Heart left ventricle (tissue), 16 donors: ENCODE measurements at regions not wholly inside any gene's neighbourhood (a gene's known extent, or its start where the extent isn't known, plus 50 kb on each side); places are given as distances from the start of the nearest gene placed in this dataset.
A peak's percentile ranks its signal among the peaks of the same experiment; 100 is the strongest.

Source experiments
- ATAC-seq, 4 donors: fragments of 200-7000 bp; cut with Tn5 transposase; one replicate each; pipeline ENCODE4 v1.9.1; 2020 to 2022; ENCODE audit warnings: moderate library complexity in 4 of 4, mild to moderate bottlenecking in 3 of 4, moderate number of reproducible peaks in 1 of 4
- DNase-seq, 5 donors: peaks; one replicate each; pipeline ENCODE4 v3.0.0-alpha.2; 2020
- H3K27ac ChIP-seq, 12 donors: fragments of 200-600 bp; sonication (generic) in 4 of 12; one replicate each; pipeline versions ENCODE4 v1.5.0 to v1.8.0; 2016 to 2022; ENCODE audit warnings: mild to moderate bottlenecking in 2 of 12
- H3K27me3 ChIP-seq, 9 donors: fragments of 200-600 bp; sonication (generic) in 2 of 9; one replicate each; pipeline versions ENCODE4 v1.5.1 to v1.8.0; 2016 to 2022; ENCODE audit warnings: mild to moderate bottlenecking in 3 of 9
- H3K36me3 ChIP-seq, 9 donors: fragments of 200-600 bp; sonication (generic) in 2 of 9; one replicate each; pipeline versions ENCODE4 v1.5.0 to v1.8.0; 2018 to 2022; ENCODE audit warnings: mild to moderate bottlenecking in 2 of 9
- H3K4me1 ChIP-seq, 12 donors: fragments of 200-600 bp; sonication (generic) in 4 of 12; one replicate each; pipeline versions ENCODE4 v1.5.0 to v1.8.0; 2016 to 2022; ENCODE audit warnings: mild to moderate bottlenecking in 3 of 12
- H3K4me3 ChIP-seq, 12 donors: fragments of 200-600 bp; sonication (generic) in 4 of 12; one replicate each; pipeline versions ENCODE4 v1.5.0 to v1.8.0; 2017 to 2022; ENCODE audit warnings: mild to moderate bottlenecking in 9 of 12, moderate library complexity in 4 of 12
- H3K9me3 ChIP-seq, 12 donors: fragments of 200-600 bp; sonication (generic) in 4 of 12; one replicate each; pipeline versions ENCODE4 v1.5.0 to v1.8.0; 2016 to 2022; ENCODE audit warnings: mild to moderate bottlenecking in 1 of 12
- CTCF ChIP-seq, 12 donors: fragments of 200-600 bp; sonication (generic) in 4 of 12; IDR thresholded peaks; one replicate each; pipeline versions ENCODE4 v1.5.0 to v1.8.0; 2018 to 2022; ENCODE audit warnings: antibody characterized with exemption in 12 of 12, mild to moderate bottlenecking in 5 of 12
- POLR2A ChIP-seq, 2 donors: fragments of 450-650 bp; IDR thresholded peaks; one replicate each; pipeline ENCODE4 v1.6.1; 2017; ENCODE audit warnings: antibody characterized with exemption in 2 of 2, mild to moderate bottlenecking in 2 of 2, moderate library complexity in 2 of 2
- WGBS, 4 donors: extraction: QIAGEN DNeasy Blood & Tissue Kit in 2 of 4; methylation state at CpG; one replicate each; pipeline versions ENCODE4 v1.1.5 to v1.1.7; 2013 to 2018; 5-methylcytosine and 5-hydroxymethylcytosine counted together
- intact Hi-C, 10 donors: fragments of 100-400 bp; cut with DNase I; formaldehyde crosslinking; loops; one replicate each; pipeline versions ENCODE4 v1.11.1 to v1.14.2; 2022
- donor health status: ischemic (EF 13 %, LVEDD 7.1; RV severe dilation, severe dysfunction).
- donor health status: healthy with polysubstance abuse.
- donor health status: DM: no; HTN: yes; CAD: no.
- donor health status: DM: no; HTN: no; CAD: no.
- donor health status: ischemic (EF 25% LVEDD 6.9; RV normal size, moderate dysfunction).
- donor health status: ischemic (EF 25% LVEDD 5.7; RV mildly dilated, moderate dysfunction).
- donor health status: healthy.
- donor health status: DM: yes; HTN: yes; CAD: no.
- donor health status: ischemic (EF 35%, LVEDD 5.7; RV mildly dilated, moderate dysfunction).
- donor health status: nonischemic (EF 11% LVEDD 7.7; RV severe dilation, severe dysfunction).
- donor health status: DM: yes; HTN: yes; CAD: no.
- donor health status: PGD.
- donor health status: ischemic (EF 29% LVEDD 5.4; RV normal size, mild dysfunction).
- donor health status: nonischemic (EF 23%, LVEDD 6.1; RV moderate dilation, normal function).

- 66 to 77% (median 71%) methylated on average over 2 of the region's 2 CpGs for WGBS, 4 donors
- H3K4me1 ChIP-seq, result no peaks in the 10 kb centered on the region
- no peak overlapping the region for H3K4me3 ChIP-seq
- no peaks in the 10 kb centered on the region for H3K36me3 ChIP-seq
- DNase-seq (no peak), ATAC-seq (no peak)
- intact Hi-C loops, result no loop called here
- no peak for TF ChIP-seq CTCF (IDR thresholded peaks at IDR 0.05)
- no peak for TF ChIP-seq POLR2A (IDR thresholded peaks at IDR 0.05)
- no peaks in the 10 kb centered on the region for H3K27me3 ChIP-seq
- H3K9me3 ChIP-seq, result peaks cover 0 to 6% (median under 1%) of the 10 kb centered on the region in 12 donors
- no peak overlapping the region for H3K27ac ChIP-seq
Measured at GRCh38 chr14:61139006-61139599, 142.0 kb downstream of the TMEM30B start.

- WGBS, 4 donors, result 54 to 68% (median 64%) methylated on average over 6 of the region's 6 CpGs
- intact Hi-C loops, result no loop called here
- Histone ChIP-seq H3K36me3 (no peaks in the 10 kb centered on the region), H3K4me3 (no peak overlapping the region), H3K27ac (no peak overlapping the region), H3K4me1 (no peaks in the 10 kb centered on the region), H3K27me3 (no peaks in the 10 kb centered on the region), H3K9me3 (no peaks in the 10 kb centered on the region)
- DNase-seq (no peak), ATAC-seq (no peak)
- TF ChIP-seq CTCF (IDR thresholded peaks at IDR 0.05), result no peak
- no peak for TF ChIP-seq POLR2A (IDR thresholded peaks at IDR 0.05)
Measured at GRCh38 chr14:61132894-61133293, 148.2 kb downstream of the TMEM30B start.

DNA sequence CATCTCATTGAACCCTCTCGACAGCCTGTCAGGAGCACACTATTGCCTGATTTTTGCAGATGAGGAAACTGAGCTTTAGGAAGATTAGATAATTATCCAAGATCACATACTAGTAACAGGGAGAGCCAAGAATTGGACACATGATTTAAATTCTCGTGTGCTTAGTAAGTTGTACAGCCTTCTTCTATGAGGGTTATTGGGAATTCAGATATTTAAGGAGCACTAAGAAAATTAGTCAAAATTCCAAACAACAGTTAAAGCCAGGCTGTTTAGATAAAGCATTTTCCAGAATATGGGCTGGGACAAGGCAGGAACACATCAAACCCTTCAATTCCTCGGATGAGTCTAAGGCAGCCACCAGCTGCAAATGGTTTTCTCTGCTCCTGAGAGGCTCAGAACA is 148.8 kb downstream of the TMEM30B start:
- H3K27ac ChIP-seq, result no peak overlapping the region
- no peak overlapping the region for H3K4me3 ChIP-seq
- ATAC-seq (no peak), DNase-seq (no peak)
- intact Hi-C loops, result no loop called here
- 74 to 85% (median 80%) methylated on average over 3 of the region's 3 CpGs for WGBS, 4 donors
- H3K4me1 ChIP-seq, result no peaks in the 10 kb centered on the region
- no peak for TF ChIP-seq POLR2A (IDR thresholded peaks at IDR 0.05)
- no peak for TF ChIP-seq CTCF (IDR thresholded peaks at IDR 0.05)
- no peaks in the 10 kb centered on the region for H3K27me3 ChIP-seq
- H3K36me3 ChIP-seq, result no peaks in the 10 kb centered on the region
- H3K9me3 ChIP-seq, result no peaks in the 10 kb centered on the region

DNA sequence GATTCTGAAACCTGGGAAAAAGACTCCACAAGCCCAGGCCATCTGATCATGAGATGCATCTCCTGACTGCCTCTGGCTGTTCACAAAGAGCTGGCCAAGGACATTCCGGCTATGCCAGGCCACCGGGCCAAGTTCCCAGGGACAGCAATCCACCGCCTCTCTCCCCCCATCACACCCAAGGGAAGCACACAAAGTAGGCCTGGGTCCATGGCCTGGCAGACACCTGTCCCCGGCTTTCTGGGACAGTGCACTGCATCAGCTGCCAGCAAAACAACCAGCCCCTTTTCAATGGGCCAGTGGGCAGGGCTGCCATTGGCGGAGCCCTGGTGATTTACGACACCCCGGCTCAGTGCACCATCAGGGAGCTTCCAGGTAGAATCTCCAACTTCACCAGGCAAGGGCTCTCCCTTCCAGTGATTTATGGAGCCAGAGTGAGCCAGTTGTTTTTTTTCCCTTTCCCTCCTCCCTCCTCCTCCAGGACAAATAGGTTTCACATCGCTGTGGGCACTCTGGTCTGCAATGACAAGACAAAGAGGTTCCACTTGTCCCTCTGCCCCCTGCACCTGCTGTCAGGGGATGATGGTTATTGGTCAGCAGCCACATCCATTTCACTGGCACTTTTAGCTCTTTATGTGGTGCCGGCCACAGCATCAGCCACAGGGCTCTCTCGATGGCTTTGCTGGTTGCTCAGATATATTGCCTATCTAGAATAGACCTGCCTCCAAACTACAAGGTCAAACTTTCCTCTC is 149.6 kb downstream of the SLC38A6 start:
- peaks cover 0 to 14% (median 7%) of the 10 kb centered on the region in 12 donors for H3K4me1 ChIP-seq

More for the DNA sequence above, 149.6 kb downstream of the SLC38A6 start:
- Histone ChIP-seq H3K9me3 (no peaks in the 10 kb centered on the region), H3K27me3 (no peaks in the 10 kb centered on the region), H3K27ac (no peak overlapping the region), H3K4me3 (no peak overlapping the region), H3K36me3 (no peaks in the 10 kb centered on the region)
- TF ChIP-seq POLR2A (IDR thresholded peaks at IDR 0.05), result no peak
- no peak for TF ChIP-seq CTCF (IDR thresholded peaks at IDR 0.05)
- DNase-seq (no peak), ATAC-seq (peak in 2 of 4 donors; percentile 20 to 37)
- intact Hi-C loops, result no loop called here
- 80 to 97% (median 96%) methylated on average over 7 to 10 of the region's 10 CpGs for WGBS, 4 donors
